ENCODE measurements at regions not wholly inside any gene's neighbourhood (a gene's known extent, or its start where the extent isn't known, plus 50 kb on each side); places are given as distances from the start of the nearest gene placed in this dataset.

GRCh38 chr5:111626473-111627148 is 114.3 kb upstream of the STARD4 start:
- no peaks in the 10 kb centered on the region for H3K4me1 ChIP-seq (ENCODE audit: control insufficient read depth, insufficient read depth, low read length)
- no peak overlapping the region for H3K27ac ChIP-seq (ENCODE audit: control insufficient read depth, insufficient read depth)
- no peaks in the 10 kb centered on the region for H4K20me1 ChIP-seq (ENCODE audit: control insufficient read depth, insufficient read depth)
- CTCF ChIA-PET: no interaction called here
- 15% methylated on average over 2 of the region's 2 CpGs for WGBS (ENCODE audit: insufficient coverage, insufficient replicate concordance, low lambda C conversion rate, missing lambda C conversion rate)
- RAD21 ChIA-PET (ENCODE audit: unreplicated experiment): no interaction called here
- H3K36me3 ChIP-seq (ENCODE audit: control insufficient read depth in 2 of 2, insufficient read depth in 2 of 2, low read length in 1 of 2): no peaks in the 10 kb centered on the region
- SMC1A ChIA-PET (ENCODE audit: uncharacterized antibody, unreplicated experiment): no interaction called here
- no peak for ATAC-seq
- H3K79me2 ChIP-seq (ENCODE audit: control insufficient read depth, insufficient read depth, low read length): no peaks in the 10 kb centered on the region
- POLR2A ChIA-PET: no interaction called here
- H3K9me3 ChIP-seq (replicated peaks; ENCODE audit: control insufficient read depth, insufficient read depth, low read length): peaks cover 3% of the 10 kb centered on the region; the same call in 2 of the 3 replicates
- no peak for TF ChIP-seq HCFC1 (IDR thresholded peaks at IDR 0.05; ENCODE audit: low read length)
- no peak for TF ChIP-seq CEBPZ (IDR thresholded peaks at IDR 0.05; ENCODE audit: low read depth, low read length)
- TF ChIP-seq FOS (IDR thresholded peaks at IDR 0.05; ENCODE audit: borderline replicate concordance, extremely low read depth, insufficient read length): no peak
- TF ChIP-seq EZH2 (IDR thresholded peaks at IDR 0.05; ENCODE audit: borderline replicate concordance, control insufficient read depth, low read depth, low read length): no peak
- TF ChIP-seq TCF3 (IDR thresholded peaks at IDR 0.05; ENCODE audit: borderline replicate concordance, insufficient read depth, low read depth, low read length): no peak
- no peak for TF ChIP-seq BCL11A (IDR thresholded peaks at IDR 0.05; ENCODE audit: low read depth, low read length)
- TF ChIP-seq RBBP5 (conservative IDR thresholded peaks at IDR 0.05): no peak
- TF ChIP-seq SMAD1 (IDR thresholded peaks at IDR 0.05; ENCODE audit: low read depth, partially characterized antibody): no peak
- DNase-seq (ENCODE audit: low read depth, low spot score): no peak
- no peak for FAIRE-seq
- no TSS peak for BruUV-seq (replicated peaks)
- no peaks in the 10 kb centered on the region for H3K27me3 ChIP-seq (replicated peaks in 1 of 2; ENCODE audit: control insufficient read depth in 2 of 2, insufficient read depth in 2 of 2, low read length in 1 of 2)
- H2AFZ ChIP-seq (ENCODE audit: control insufficient read depth, low read depth, low read length): no peak overlapping the region
- no peak overlapping the region for H3K9ac ChIP-seq (ENCODE audit: control insufficient read depth, insufficient read depth, low read length)
- no peak overlapping the region for H3K4me3 ChIP-seq
- no peak overlapping the region for H3K4me2 ChIP-seq (ENCODE audit: control insufficient read depth, insufficient read depth)
- in situ Hi-C loops (cut with MboI) (no loop called here), intact Hi-C loops (cut with micrococcal nuclease; ENCODE audit: unreplicated experiment) (no loop called here)
